ENCODE measurements at regions not wholly inside any gene's neighbourhood (a gene's known extent, or its start where the extent isn't known, plus 50 kb on each side); places are given as distances from the start of the nearest gene placed in this dataset.
"Not testable (repeated sequence)": the region's sequence is repeated elsewhere in the genome, so short reads cannot be mapped to it uniquely, and the experiment has no call there.

- peaks cover 4% of the 10 kb centered on the region for H3K27me3 ChIP-seq (ENCODE audit: control insufficient read depth, insufficient read depth, low read length)
- TF ChIP-seq CTCF (IDR thresholded peaks at IDR 0.05; ENCODE audit: insufficient read depth, low read length, poor library complexity, severe bottlenecking), result no peak
- no peak for DNase-seq (ENCODE audit: low read depth)
- no peak overlapping the region for H3K4me3 ChIP-seq (ENCODE audit: low read depth, low read length)
- H3K36me3 ChIP-seq (ENCODE audit: control insufficient read depth, insufficient read depth, low read length), result no peaks in the 10 kb centered on the region
These were observed 101.3 kb downstream of the SNX5 start for GRCh38 chr20:17867131-17867925.

GRCh38 chr20:17866234-17867001 is 102.2 kb downstream of the SNX5 start:
- Histone ChIP-seq H3K36me3 (ENCODE audit: control insufficient read depth, insufficient read depth, low read length) (no peaks in the 10 kb centered on the region), H3K27me3 (ENCODE audit: control insufficient read depth, insufficient read depth, low read length) (peaks cover 6% of the 10 kb centered on the region), H3K4me3 (ENCODE audit: low read depth, low read length) (no peak overlapping the region)
- no peak for TF ChIP-seq CTCF (IDR thresholded peaks at IDR 0.05; ENCODE audit: insufficient read depth, low read length, poor library complexity, severe bottlenecking)
- no peak for DNase-seq (ENCODE audit: low read depth)

GRCh38 chr20:17863577-17864292 is 104.9 kb downstream of the SNX5 start:
- no peak for DNase-seq (ENCODE audit: low read depth)
- H3K27me3 ChIP-seq (ENCODE audit: control insufficient read depth, insufficient read depth, low read length), result peaks cover 10% of the 10 kb centered on the region
- TF ChIP-seq CTCF (IDR thresholded peaks at IDR 0.05; ENCODE audit: insufficient read depth, low read length, poor library complexity, severe bottlenecking), result no peak
- H3K36me3 ChIP-seq (ENCODE audit: control insufficient read depth, insufficient read depth, low read length), result no peaks in the 10 kb centered on the region
- H3K4me3 ChIP-seq (ENCODE audit: low read depth, low read length), result no peak overlapping the region

GRCh38 chr20:17863209-17863576 is 105.4 kb downstream of the SNX5 start:
- H3K36me3 ChIP-seq (ENCODE audit: control insufficient read depth, insufficient read depth, low read length), result no peaks in the 10 kb centered on the region
- no peak overlapping the region for H3K4me3 ChIP-seq (ENCODE audit: low read depth, low read length)
- no peak for DNase-seq (ENCODE audit: low read depth)
- TF ChIP-seq CTCF (IDR thresholded peaks at IDR 0.05; ENCODE audit: insufficient read depth, low read length, poor library complexity, severe bottlenecking), result no peak
- H3K27me3 ChIP-seq (ENCODE audit: control insufficient read depth, insufficient read depth, low read length), result peaks cover 8% of the 10 kb centered on the region

GRCh38 chr20:17862171-17862570 is 106.4 kb downstream of the SNX5 start:
- Histone ChIP-seq H3K36me3 (ENCODE audit: control insufficient read depth, insufficient read depth, low read length) (no peaks in the 10 kb centered on the region), H3K4me3 (ENCODE audit: low read depth, low read length) (no peak overlapping the region), H3K27me3 (ENCODE audit: control insufficient read depth, insufficient read depth, low read length) (peaks cover 7% of the 10 kb centered on the region)
- no peak for DNase-seq (ENCODE audit: low read depth)
- TF ChIP-seq CTCF (IDR thresholded peaks at IDR 0.05; ENCODE audit: insufficient read depth, low read length, poor library complexity, severe bottlenecking), result no peak

GRCh38 chr20:17861620-17862019 is 107.0 kb downstream of the SNX5 start:
- not testable (repeated sequence) for DNase-seq (ENCODE audit: low read depth); H3K36me3 ChIP-seq (ENCODE audit: control insufficient read depth, insufficient read depth, low read length); H3K4me3 ChIP-seq (ENCODE audit: low read depth, low read length)

More at GRCh38 chr20:17861620-17862019, 107.0 kb downstream of the SNX5 start:
- H3K27me3 ChIP-seq (ENCODE audit: control insufficient read depth, insufficient read depth, low read length), result not testable (repeated sequence)

All from kidney epithelial cell (primary cell).